Caco-2 (cell line): ENCODE measurements at regions not wholly inside any gene's neighbourhood (a gene's known extent, or its start where the extent isn't known, plus 50 kb on each side); places are given as distances from the start of the nearest gene placed in this dataset.
A peak's percentile ranks its signal among the peaks of the same experiment; 100 is the strongest.

Experiments
- BruUV-seq: library from RNA; stranded (reverse); fragments of 400-500 nt; replicated peaks from 2 replicates; lab custom pipeline; 2021; lab: Mats Ljungman, UMichigan
- CTCF ChIA-PET: fragments of 300-600 bp; sonication (Branson Sonifier 250); formaldehyde crosslinking; loops from one replicate; lab custom pipeline; 2022; ENCODE audit warnings: antibody characterized with exemption; lab: Charles Lee
- POLR2A ChIA-PET: fragments of 300-600 bp; sonication (Branson Sonifier 250); formaldehyde crosslinking; loops from one replicate; lab custom pipeline; 2022; ENCODE audit warnings: antibody characterized with exemption; lab: Charles Lee
- DNase-seq, 2 experiments: peaks; one replicate each; pipeline versions ENCODE4 v3.0.0 to v3.0.0-alpha.2; 2020 to 2022
- H3K27me3 ChIP-seq: replicated peaks from 2 replicates; pipeline ENCODE4 v1.6.0; 2011; ENCODE audit warnings: low read length; ENCODE audit not compliant: control insufficient read depth, insufficient read depth
- H3K36me3 ChIP-seq: 2 replicates; pipeline ENCODE4 v1.5.1; 2011; ENCODE audit warnings: low read length; ENCODE audit not compliant: control insufficient read depth, insufficient read depth
- H3K4me1 ChIP-seq: fragments of 250-450 bp; sonication (Bioruptor Pico); 2 replicates; pipeline ENCODE4 v1.5.1; 2020; ENCODE audit warnings: mild to moderate bottlenecking
- H3K4me3 ChIP-seq: 2 replicates; pipeline ENCODE4 v1.5.1; 2011; ENCODE audit warnings: low read depth, mild to moderate bottlenecking, control low read depth, low read length
- H3K9me3 ChIP-seq: fragments of 250-450 bp; sonication (Bioruptor Pico); 2 replicates; pipeline ENCODE4 v1.5.1; 2020; ENCODE audit warnings: mild to moderate bottlenecking, moderate library complexity
- H3K27ac Mint-ChIP-seq: one replicate; pipeline ENCODE4 v1.8.0; 2022; ENCODE audit warnings: mixed read lengths; ENCODE audit not compliant: unreplicated experiment
- H3K27me3 Mint-ChIP-seq: one replicate; pipeline ENCODE4 v1.8.0; 2022; ENCODE audit warnings: mixed read lengths; ENCODE audit not compliant: insufficient read depth, unreplicated experiment
- H3K36me3 Mint-ChIP-seq: one replicate; pipeline ENCODE4 v1.8.0; 2022; ENCODE audit warnings: mild to moderate bottlenecking, mixed read lengths; ENCODE audit not compliant: insufficient read depth, unreplicated experiment
- H3K4me1 Mint-ChIP-seq: one replicate; pipeline ENCODE4 v1.8.0; 2022; ENCODE audit warnings: low read depth, mixed read lengths; ENCODE audit not compliant: unreplicated experiment
- H3K4me3 Mint-ChIP-seq: one replicate; pipeline ENCODE4 v1.8.0; 2022; ENCODE audit warnings: mild to moderate bottlenecking, moderate library complexity, mixed read lengths; ENCODE audit not compliant: unreplicated experiment
- H3K9me3 Mint-ChIP-seq: one replicate; pipeline ENCODE4 v1.8.0; 2022; ENCODE audit warnings: mixed read lengths; ENCODE audit not compliant: unreplicated experiment
- intact Hi-C: fragments of 100-400 bp; cut with micrococcal nuclease; formaldehyde crosslinking; loops from one replicate; pipeline ENCODE4 v1.10.0; 2022; ENCODE audit not compliant: unreplicated experiment
- TF ChIP-seq, protein P1 (sequence below), 2 experiments: fragments of 200-600 bp in 1 of 2; IDR thresholded peaks; 1 replicate in 1 of 2; 2 replicates in 1 of 2; pipeline versions ENCODE4 v1.5.1 to v1.8.0; 2011 to 2022; ENCODE audit warnings: antibody characterized with exemption in 1 of 2, control low read depth in 1 of 2, inconsistent platforms in 1 of 2, low read depth in 1 of 2, low read length in 1 of 2, mild to moderate bottlenecking in 1 of 2, moderate library complexity in 1 of 2; ENCODE audit not compliant: insufficient read depth in 1 of 2, severe bottlenecking in 1 of 2, unreplicated experiment in 1 of 2

DNA sequence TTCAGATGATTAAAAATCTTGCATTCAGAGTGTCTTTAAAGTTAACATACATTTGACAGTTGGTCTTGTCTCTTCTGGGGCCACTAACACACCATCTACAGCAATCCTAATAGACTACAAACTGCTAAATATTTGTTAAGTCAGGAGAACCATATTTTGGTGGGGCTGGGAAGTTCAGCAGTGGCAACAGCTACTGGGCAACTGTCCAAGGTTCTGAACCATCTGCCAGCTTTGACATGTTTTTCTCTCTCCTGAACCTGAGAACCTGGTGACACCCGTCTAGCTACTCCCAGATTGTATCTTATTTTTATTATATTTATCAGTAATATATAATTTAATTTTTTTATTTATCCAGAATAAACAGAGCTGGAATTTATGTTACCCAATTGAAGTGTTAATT lies 199.0 kb upstream of the DPYD start:
- H3K4me1 ChIP-seq, result no peaks in the 10 kb centered on the region
- H3K27me3 Mint-ChIP-seq, result no peaks in the 10 kb centered on the region
- no peaks in the 10 kb centered on the region for H3K36me3 ChIP-seq
- H3K27me3 ChIP-seq, result no peaks in the 10 kb centered on the region
- no peak overlapping the region for H3K27ac Mint-ChIP-seq
- intact Hi-C loops, result no loop called here
- H3K9me3 ChIP-seq, result no peaks in the 10 kb centered on the region
- H3K36me3 Mint-ChIP-seq, result no peaks in the 10 kb centered on the region
- ChIA-PET CTCF (no interaction called here), POLR2A (no interaction called here)
- no peak overlapping the region for H3K4me3 ChIP-seq
- BruUV-seq, result no TSS peak
- TF ChIP-seq, protein P1, sequence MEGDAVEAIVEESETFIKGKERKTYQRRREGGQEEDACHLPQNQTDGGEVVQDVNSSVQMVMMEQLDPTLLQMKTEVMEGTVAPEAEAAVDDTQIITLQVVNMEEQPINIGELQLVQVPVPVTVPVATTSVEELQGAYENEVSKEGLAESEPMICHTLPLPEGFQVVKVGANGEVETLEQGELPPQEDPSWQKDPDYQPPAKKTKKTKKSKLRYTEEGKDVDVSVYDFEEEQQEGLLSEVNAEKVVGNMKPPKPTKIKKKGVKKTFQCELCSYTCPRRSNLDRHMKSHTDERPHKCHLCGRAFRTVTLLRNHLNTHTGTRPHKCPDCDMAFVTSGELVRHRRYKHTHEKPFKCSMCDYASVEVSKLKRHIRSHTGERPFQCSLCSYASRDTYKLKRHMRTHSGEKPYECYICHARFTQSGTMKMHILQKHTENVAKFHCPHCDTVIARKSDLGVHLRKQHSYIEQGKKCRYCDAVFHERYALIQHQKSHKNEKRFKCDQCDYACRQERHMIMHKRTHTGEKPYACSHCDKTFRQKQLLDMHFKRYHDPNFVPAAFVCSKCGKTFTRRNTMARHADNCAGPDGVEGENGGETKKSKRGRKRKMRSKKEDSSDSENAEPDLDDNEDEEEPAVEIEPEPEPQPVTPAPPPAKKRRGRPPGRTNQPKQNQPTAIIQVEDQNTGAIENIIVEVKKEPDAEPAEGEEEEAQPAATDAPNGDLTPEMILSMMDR (IDR thresholded peaks at IDR 0.05; ENCODE audit: insufficient read depth in 1 of 2, low read depth in 1 of 2, low read length in 1 of 2, severe bottlenecking in 1 of 2, unreplicated experiment in 1 of 2), result no peak
- DNase-seq, result peak; percentile 19 to 26
- no peaks in the 10 kb centered on the region for H3K4me1 Mint-ChIP-seq
- H3K9me3 Mint-ChIP-seq, result no peaks in the 10 kb centered on the region
- H3K4me3 Mint-ChIP-seq, result no peak overlapping the region

- no peaks in the 10 kb centered on the region for H3K27me3 Mint-ChIP-seq
- no peaks in the 10 kb centered on the region for H3K9me3 Mint-ChIP-seq
- Histone ChIP-seq H3K27me3 (no peaks in the 10 kb centered on the region), H3K4me1 (no peaks in the 10 kb centered on the region), H3K36me3 (no peaks in the 10 kb centered on the region), H3K9me3 (no peaks in the 10 kb centered on the region), H3K4me3 (no peak overlapping the region)
- H3K4me3 Mint-ChIP-seq, result no peak overlapping the region
- no peaks in the 10 kb centered on the region for H3K4me1 Mint-ChIP-seq
- BruUV-seq, result no TSS peak
- POLR2A ChIA-PET, result no interaction called here
- H3K27ac Mint-ChIP-seq, result no peak overlapping the region
- no peak for DNase-seq
- intact Hi-C loops, result no loop called here
- CTCF ChIA-PET, result no interaction called here
- H3K36me3 Mint-ChIP-seq, result no peaks in the 10 kb centered on the region
- TF ChIP-seq, protein P1 (IDR thresholded peaks at IDR 0.05; ENCODE audit: insufficient read depth in 1 of 2, low read depth in 1 of 2, low read length in 1 of 2, severe bottlenecking in 1 of 2, unreplicated experiment in 1 of 2), result no peak
Measured at GRCh38 chr1:98113811-98114210, 193.0 kb upstream of the DPYD start.

- Histone ChIP-seq H3K4me1 (no peaks in the 10 kb centered on the region), H3K9me3 (no peaks in the 10 kb centered on the region), H3K4me3 (no peak overlapping the region), H3K36me3 (no peaks in the 10 kb centered on the region), H3K27me3 (no peaks in the 10 kb centered on the region)
- Mint-ChIP-seq H3K27me3 (no peaks in the 10 kb centered on the region), H3K27ac (no peak overlapping the region), H3K36me3 (peaks cover 3% of the 10 kb centered on the region), H3K4me3 (no peak overlapping the region), H3K4me1 (no peaks in the 10 kb centered on the region), H3K9me3 (peaks cover 11% of the 10 kb centered on the region)
- ChIA-PET CTCF (no interaction called here), POLR2A (no interaction called here)
- BruUV-seq, result no TSS peak
- DNase-seq, result no peak
- intact Hi-C loops, result no loop called here
- TF ChIP-seq, protein P1 (IDR thresholded peaks at IDR 0.05; ENCODE audit: insufficient read depth in 1 of 2, low read depth in 1 of 2, low read length in 1 of 2, severe bottlenecking in 1 of 2, unreplicated experiment in 1 of 2), result no peak
Measured at GRCh38 chr1:98112626-98113025, 191.8 kb upstream of the DPYD start.
